Kasumi-1 (cell line): ENCODE measurements at regions not wholly inside any gene's neighbourhood (a gene's known extent, or its start where the extent isn't known, plus 50 kb on each side); places are given as distances from the start of the nearest gene placed in this dataset.
A peak's percentile ranks its signal among the peaks of the same experiment; 100 is the strongest.
"Not testable (repeated sequence)": the region's sequence is repeated elsewhere in the genome, so short reads cannot be mapped to it uniquely, and the experiment has no call there.

Source experiments
- DNase-seq, 2 experiments: peaks; one replicate each; lab custom pipeline; 2025; lab: John Stamatoyannopoulos, UW

- no peak for DNase-seq
These were observed 243.6 kb upstream of the PRSS58 start for GRCh38 chr7:142501434-142501833.

- DNase-seq = no peak
These were observed 242.5 kb upstream of the PRSS58 start for GRCh38 chr7:142500366-142500765.

- no peak for DNase-seq
These were observed 241.8 kb upstream of the PRSS58 start for GRCh38 chr7:142499635-142500034.

GRCh38 chr7:142498364-142498763, 240.5 kb upstream of the PRSS58 start:
- DNase-seq = no peak

- DNase-seq = peak; percentile 53 to 65
These were observed 238.7 kb upstream of the PRSS58 start for GRCh38 chr7:142496545-142496991.

- not testable (repeated sequence) for DNase-seq
These were observed 238.0 kb upstream of the PRSS58 start for GRCh38 chr7:142495879-142496278.

GRCh38 chr7:142495301-142495700, 237.4 kb upstream of the PRSS58 start:
- DNase-seq = not testable (repeated sequence)

GRCh38 chr7:142494021-142494420, 236.2 kb upstream of the PRSS58 start:
- no peak for DNase-seq

GRCh38 chr7:142488842-142489241, 231.0 kb upstream of the PRSS58 start:
- DNase-seq = no peak

- peak; percentile 17 to 35 for DNase-seq
These were observed 230.3 kb upstream of the PRSS58 start for GRCh38 chr7:142488036-142488633.

- not testable (repeated sequence) for DNase-seq
These were observed 229.7 kb upstream of the PRSS58 start for GRCh38 chr7:142487565-142487964.

GRCh38 chr7:142487124-142487523, 229.3 kb upstream of the PRSS58 start:
- DNase-seq = no peak

- DNase-seq = peak in 1 of 2 experiments; percentile 19
These were observed 227.9 kb upstream of the PRSS58 start for GRCh38 chr7:142485617-142486226.

- no peak for DNase-seq
These were observed 225.9 kb upstream of the PRSS58 start for GRCh38 chr7:142483659-142484317.

GRCh38 chr7:142482891-142483658, 225.2 kb upstream of the PRSS58 start:
- DNase-seq = peak; percentile 51 to 73

GRCh38 chr7:142481548-142481947, 223.7 kb upstream of the PRSS58 start:
- DNase-seq = peak in 1 of 2 experiments; percentile 13

GRCh38 chr7:142478479-142479220, 220.8 kb upstream of the PRSS58 start:
- DNase-seq = peak; percentile 55 to 75

GRCh38 chr7:142477801-142478200, 219.9 kb upstream of the PRSS58 start:
- DNase-seq = not testable (repeated sequence)

GRCh38 chr7:142477079-142477651, 219.3 kb upstream of the PRSS58 start:
- DNase-seq = peak; percentile 41 to 46

- no peak for DNase-seq
These were observed 218.2 kb upstream of the PRSS58 start for GRCh38 chr7:142476077-142476476.

GRCh38 chr7:142471820-142472219, 214.0 kb upstream of the PRSS58 start:
- DNase-seq = no peak

- DNase-seq = peak in 1 of 2 experiments; percentile 28
These were observed 212.6 kb upstream of the PRSS58 start for GRCh38 chr7:142470544-142470830.
